ENCODE measurements at regions not wholly inside any gene's neighbourhood (a gene's known extent, or its start where the extent isn't known, plus 50 kb on each side); places are given as distances from the start of the nearest gene placed in this dataset.

- TF ChIP-seq POLR2A (IDR thresholded peaks at IDR 0.05) (no peak), CTCF (IDR thresholded peaks at IDR 0.05) (no peak)
These were observed 104.6 kb downstream of the BACH1 start for GRCh38 chr21:29403301-29403700.

All from thyroid gland (tissue), 4 donors.